Peyer's patch (tissue), 4 donors: ENCODE measurements at regions not wholly inside any gene's neighbourhood (a gene's known extent, or its start where the extent isn't known, plus 50 kb on each side); places are given as distances from the start of the nearest gene placed in this dataset.

Experiments used
- DNase-seq, 3 donors: peaks; one replicate each; pipeline ENCODE4 v3.0.0-alpha.2; 2017 to 2019
- H3K27ac ChIP-seq, 4 donors: fragments of 200-600 bp; sonication (generic); one replicate each; pipeline ENCODE4 v1.5.1; 2016 to 2019
- H3K27me3 ChIP-seq, 2 donors: fragments of 200-600 bp; sonication (generic); one replicate each; pipeline ENCODE4 v1.5.1; 2019
- H3K36me3 ChIP-seq, 3 donors: fragments of 200-600 bp; sonication (generic); one replicate each; pipeline ENCODE4 v1.5.1; 2016 to 2019
- H3K4me1 ChIP-seq, 4 donors: fragments of 200-600 bp; sonication (generic); one replicate each; pipeline ENCODE4 v1.5.1; 2016 to 2019
- H3K4me3 ChIP-seq, 4 donors: fragments of 200-600 bp; sonication (generic); 1 replicate in 3 of 4; 2 replicates in 1 of 4; pipeline ENCODE4 v1.5.1; 2016 to 2019; ENCODE audit warnings: mild to moderate bottlenecking in 1 of 4
- H3K9me3 ChIP-seq, 4 donors: fragments of 200-600 bp; sonication (generic); one replicate each; pipeline ENCODE4 v1.5.1; 2016 to 2019; ENCODE audit warnings: mild to moderate bottlenecking in 1 of 4
- CTCF ChIP-seq, 6 experiments: fragments of 450-650 bp in 4 of 6; fragments of 200-600 bp in 2 of 6; sonication (generic) in 1 of 6; IDR thresholded peaks; one replicate each; pipeline ENCODE4 v1.5.1; 2017 to 2019; ENCODE audit warnings: antibody characterized with exemption in 6 of 6, mild to moderate bottlenecking in 3 of 6, moderate library complexity in 1 of 6
- POLR2A ChIP-seq, 2 donors: fragments of 450-650 bp; IDR thresholded peaks; one replicate each; pipeline ENCODE4 v1.5.1; 2017; ENCODE audit warnings: antibody characterized with exemption in 2 of 2, mild to moderate bottlenecking in 2 of 2, moderate library complexity in 2 of 2

GRCh38 chr22:49551897-49552614 is 275.6 kb downstream of the BRD1 start:
- H3K36me3 ChIP-seq, result no peaks in the 10 kb centered on the region
- H3K27me3 ChIP-seq, result no peaks in the 10 kb centered on the region
- H3K4me1 ChIP-seq, result no peaks in the 10 kb centered on the region
- no peak overlapping the region for H3K4me3 ChIP-seq
- H3K27ac ChIP-seq, result no peak overlapping the region
- TF ChIP-seq CTCF (IDR thresholded peaks at IDR 0.05) (no peak), POLR2A (IDR thresholded peaks at IDR 0.05) (no peak)
- H3K9me3 ChIP-seq, result peaks cover 0 to 9% (median 0%) of the 10 kb centered on the region in 4 donors
- DNase-seq, result peak in 2 of 3 donors; percentile 11 to 21

- Histone ChIP-seq H3K36me3 (no peaks in the 10 kb centered on the region), H3K4me3 (no peak overlapping the region), H3K9me3 (peaks cover 0 to 9% (median 0%) of the 10 kb centered on the region in 4 donors), H3K27ac (no peak overlapping the region), H3K4me1 (no peaks in the 10 kb centered on the region), H3K27me3 (no peaks in the 10 kb centered on the region)
- peak in 2 of 3 donors; percentile 20 to 32 for DNase-seq
- TF ChIP-seq CTCF (IDR thresholded peaks at IDR 0.05) (no peak), POLR2A (IDR thresholded peaks at IDR 0.05) (no peak)
Measured at GRCh38 chr22:49551446-49551845, 276.2 kb downstream of the BRD1 start.

GRCh38 chr22:49550766-49551362 is 276.8 kb downstream of the BRD1 start:
- TF ChIP-seq CTCF (IDR thresholded peaks at IDR 0.05) (no peak), POLR2A (IDR thresholded peaks at IDR 0.05) (no peak)
- Histone ChIP-seq H3K4me3 (no peak overlapping the region), H3K27ac (no peak overlapping the region), H3K4me1 (no peaks in the 10 kb centered on the region), H3K27me3 (no peaks in the 10 kb centered on the region), H3K9me3 (peaks cover 0 to 9% (median 0%) of the 10 kb centered on the region in 4 donors), H3K36me3 (no peaks in the 10 kb centered on the region)
- DNase-seq, result no peak

GRCh38 chr22:49550141-49550430 is 277.6 kb downstream of the BRD1 start:
- Histone ChIP-seq H3K9me3 (peaks cover 0 to 9% (median 0%) of the 10 kb centered on the region in 4 donors), H3K27me3 (no peaks in the 10 kb centered on the region), H3K4me3 (no peak overlapping the region), H3K4me1 (no peaks in the 10 kb centered on the region), H3K36me3 (no peaks in the 10 kb centered on the region), H3K27ac (no peak overlapping the region)
- TF ChIP-seq POLR2A (IDR thresholded peaks at IDR 0.05), result no peak
- TF ChIP-seq CTCF (IDR thresholded peaks at IDR 0.05), result no peak
- peak in 2 of 3 donors; percentile 23 to 28 for DNase-seq

GRCh38 chr22:49549256-49550140 is 278.2 kb downstream of the BRD1 start:
- no peaks in the 10 kb centered on the region for H3K27me3 ChIP-seq
- peak in 1 of 3 donors; percentile 25 for DNase-seq
- no peak overlapping the region for H3K4me3 ChIP-seq

More at GRCh38 chr22:49549256-49550140, 278.2 kb downstream of the BRD1 start:
- H3K9me3 ChIP-seq, result peaks cover 0 to 9% (median 0%) of the 10 kb centered on the region in 4 donors
- TF ChIP-seq CTCF (IDR thresholded peaks at IDR 0.05), result no peak
- no peak for TF ChIP-seq POLR2A (IDR thresholded peaks at IDR 0.05)
- H3K4me1 ChIP-seq, result no peaks in the 10 kb centered on the region
- H3K27ac ChIP-seq, result no peak overlapping the region
- H3K36me3 ChIP-seq, result no peaks in the 10 kb centered on the region
